Esophagus muscularis mucosa (tissue), 3 donors: ENCODE measurements at regions not wholly inside any gene's neighbourhood (a gene's known extent, or its start where the extent isn't known, plus 50 kb on each side); places are given as distances from the start of the nearest gene placed in this dataset.

Experiments
- CTCF ChIP-seq, 3 experiments: fragments of 200-600 bp in 2 of 3; fragments of 450-650 bp in 1 of 3; sonication (generic) in 2 of 3; IDR thresholded peaks; one replicate each; pipeline ENCODE4 v1.5.1; 2017 to 2019; ENCODE audit warnings: antibody characterized with exemption in 3 of 3, mild to moderate bottlenecking in 2 of 3, moderate library complexity in 1 of 3
- POLR2A ChIP-seq: fragments of 450-650 bp; IDR thresholded peaks from one replicate; pipeline ENCODE4 v1.6.1; 2017; ENCODE audit warnings: antibody characterized with exemption, moderate library complexity, mild to moderate bottlenecking, low read depth
- POLR2AphosphoS5 ChIP-seq, 2 donors: sonication (generic); formaldehyde crosslinking; IDR thresholded peaks; one replicate each; pipeline ENCODE4 v1.6.1; 2017; ENCODE audit warnings: antibody characterized with exemption in 2 of 2

- no peak for TF ChIP-seq CTCF (IDR thresholded peaks at IDR 0.05)
- TF ChIP-seq POLR2AphosphoS5 (IDR thresholded peaks at IDR 0.05), result no peak
- no peak for TF ChIP-seq POLR2A
These were observed 608.7 kb downstream of the SOX6 start for GRCh38 chr11:15747671-15748070.
